ENCODE measurements at regions not wholly inside any gene's neighbourhood (a gene's known extent, or its start where the extent isn't known, plus 50 kb on each side); places are given as distances from the start of the nearest gene placed in this dataset.

GRCh38 chr5:86926033-86926432, 308.3 kb downstream of the COX7C start:
- H3K27me3 Mint-ChIP-seq, result peaks cover 9% of the 10 kb centered on the region
- Histone ChIP-seq H3K27ac (ENCODE audit: low read length in 2 of 2) (no peak overlapping the region), H3K9ac (ENCODE audit: low read length) (no peak overlapping the region), H3K27me3 (replicated peaks in 1 of 4; ENCODE audit: control extremely low read depth in 1 of 4, control insufficient read depth in 3 of 4, insufficient read depth in 4 of 4, low read length in 3 of 4) (no peaks in the 10 kb centered on the region), H4K20me1 (ENCODE audit: control insufficient read depth, insufficient read depth, low read length, poor library complexity, severe bottlenecking) (no peaks in the 10 kb centered on the region), H2AFZ (ENCODE audit: insufficient read depth, low read depth, low read length, poor library complexity, severe bottlenecking) (no peak overlapping the region), H3K79me2 (ENCODE audit: control insufficient read depth, insufficient read depth, low read length) (no peaks in the 10 kb centered on the region), H3K4me2 (replicated peaks; ENCODE audit: low read depth, low read length, poor library complexity, severe bottlenecking) (no peak overlapping the region), H3K9me3 (ENCODE audit: control extremely low read depth in 1 of 3, control insufficient read depth in 2 of 3, insufficient read depth in 1 of 3, low read length in 2 of 3) (no peaks in the 10 kb centered on the region), H3K4me3 (ENCODE audit: control extremely low read depth in 1 of 5, extremely low read depth in 1 of 5, insufficient read depth in 1 of 5, low read depth in 2 of 5, low read length in 4 of 5) (no peak overlapping the region), H3K4me1 (ENCODE audit: control insufficient read depth in 2 of 2, insufficient read depth in 2 of 2, low read length in 2 of 2) (no peaks in the 10 kb centered on the region), H3K36me3 (replicated peaks in 1 of 2; ENCODE audit: control extremely low read depth in 1 of 2, control insufficient read depth in 1 of 2, extremely low read depth in 1 of 2, insufficient read depth in 2 of 2, low read length in 1 of 2) (no peaks in the 10 kb centered on the region)
- no CpG with 5 or more reads among the region's 1 CpG for WGBS (ENCODE audit: insufficient coverage)
- ATAC-seq (ENCODE audit: low read depth), result no peak
- intact Hi-C loops (cut with micrococcal nuclease), result no loop called here
- no peak overlapping the region for H3K4me3 Mint-ChIP-seq
- H3K9me3 Mint-ChIP-seq (ENCODE audit: insufficient read depth), result peaks cover 2% of the 10 kb centered on the region
- TF ChIP-seq EZH2 (IDR thresholded peaks at IDR 0.05; ENCODE audit: borderline replicate concordance, insufficient read depth, low read depth, low read length, poor library complexity, severe bottlenecking), result no peak
- TF ChIP-seq, protein P1, sequence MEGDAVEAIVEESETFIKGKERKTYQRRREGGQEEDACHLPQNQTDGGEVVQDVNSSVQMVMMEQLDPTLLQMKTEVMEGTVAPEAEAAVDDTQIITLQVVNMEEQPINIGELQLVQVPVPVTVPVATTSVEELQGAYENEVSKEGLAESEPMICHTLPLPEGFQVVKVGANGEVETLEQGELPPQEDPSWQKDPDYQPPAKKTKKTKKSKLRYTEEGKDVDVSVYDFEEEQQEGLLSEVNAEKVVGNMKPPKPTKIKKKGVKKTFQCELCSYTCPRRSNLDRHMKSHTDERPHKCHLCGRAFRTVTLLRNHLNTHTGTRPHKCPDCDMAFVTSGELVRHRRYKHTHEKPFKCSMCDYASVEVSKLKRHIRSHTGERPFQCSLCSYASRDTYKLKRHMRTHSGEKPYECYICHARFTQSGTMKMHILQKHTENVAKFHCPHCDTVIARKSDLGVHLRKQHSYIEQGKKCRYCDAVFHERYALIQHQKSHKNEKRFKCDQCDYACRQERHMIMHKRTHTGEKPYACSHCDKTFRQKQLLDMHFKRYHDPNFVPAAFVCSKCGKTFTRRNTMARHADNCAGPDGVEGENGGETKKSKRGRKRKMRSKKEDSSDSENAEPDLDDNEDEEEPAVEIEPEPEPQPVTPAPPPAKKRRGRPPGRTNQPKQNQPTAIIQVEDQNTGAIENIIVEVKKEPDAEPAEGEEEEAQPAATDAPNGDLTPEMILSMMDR (IDR thresholded peaks at IDR 0.05), result no peak
- H3K27ac Mint-ChIP-seq, result no peak overlapping the region
- no peak for DNase-seq
- H3K4me1 Mint-ChIP-seq, result no peaks in the 10 kb centered on the region
- ChIA-PET CTCF (no interaction called here), POLR2A (no interaction called here)

DNA sequence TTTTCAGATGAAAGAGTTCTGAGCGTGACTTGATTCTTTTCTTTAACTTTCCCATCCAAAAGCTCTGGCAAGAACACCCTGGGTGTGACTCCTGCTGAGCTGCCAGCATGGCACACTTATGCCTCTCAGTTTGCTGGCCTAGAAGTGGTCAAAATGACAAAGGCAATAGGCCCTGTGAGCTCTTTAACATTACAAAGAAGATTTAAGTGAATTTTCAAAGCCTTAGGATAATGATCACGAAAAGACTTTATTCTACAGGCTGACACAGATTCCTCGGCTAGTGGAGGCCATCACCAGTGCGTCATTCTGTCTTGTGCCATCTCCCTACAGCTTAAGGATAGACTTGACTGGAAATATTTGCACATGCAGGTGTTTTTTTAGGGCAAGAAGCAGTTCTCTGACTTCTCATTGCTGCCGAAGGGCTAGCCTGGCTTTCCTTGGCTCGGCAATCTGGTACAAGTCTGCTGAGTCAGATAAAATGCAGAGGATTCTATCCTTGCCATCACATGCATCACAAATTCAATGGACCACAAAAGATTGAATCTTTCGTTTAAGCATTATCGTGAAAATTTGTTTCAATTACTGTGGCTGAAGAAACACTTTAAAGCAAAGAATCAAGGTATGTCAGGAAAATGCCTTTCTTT, 311.5 kb downstream of the COX7C start:
- H4K20me1 ChIP-seq (ENCODE audit: control insufficient read depth, insufficient read depth, low read length, poor library complexity, severe bottlenecking), result no peaks in the 10 kb centered on the region
- ATAC-seq (ENCODE audit: low read depth) (no peak), DNase-seq (no peak)
- POLR2A ChIA-PET, result no interaction called here
- 78% methylated on average over 5 of the region's 8 CpGs for WGBS (ENCODE audit: insufficient coverage)
- Mint-ChIP-seq H3K27me3 (peaks cover 9% of the 10 kb centered on the region), H3K27ac (no peak overlapping the region), H3K4me1 (no peaks in the 10 kb centered on the region), H3K9me3 (ENCODE audit: insufficient read depth) (no peaks in the 10 kb centered on the region), H3K4me3 (no peak overlapping the region)
- H2AFZ ChIP-seq (ENCODE audit: insufficient read depth, low read depth, low read length, poor library complexity, severe bottlenecking), result no peak overlapping the region
- no peaks in the 10 kb centered on the region for H3K36me3 ChIP-seq (replicated peaks in 1 of 2; ENCODE audit: control extremely low read depth in 1 of 2, control insufficient read depth in 1 of 2, extremely low read depth in 1 of 2, insufficient read depth in 2 of 2, low read length in 1 of 2)
- H3K9ac ChIP-seq (ENCODE audit: low read length), result no peak overlapping the region
- no peaks in the 10 kb centered on the region for H3K4me1 ChIP-seq (ENCODE audit: control insufficient read depth in 2 of 2, insufficient read depth in 2 of 2, low read length in 2 of 2)
- TF ChIP-seq EZH2 (IDR thresholded peaks at IDR 0.05; ENCODE audit: borderline replicate concordance, insufficient read depth, low read depth, low read length, poor library complexity, severe bottlenecking), result no peak
- TF ChIP-seq, protein P1 (IDR thresholded peaks at IDR 0.05), result no peak
- no peaks in the 10 kb centered on the region for H3K27me3 ChIP-seq (replicated peaks in 1 of 4; ENCODE audit: control extremely low read depth in 1 of 4, control insufficient read depth in 3 of 4, insufficient read depth in 4 of 4, low read length in 3 of 4)
- H3K27ac ChIP-seq (ENCODE audit: low read length in 2 of 2), result no peak overlapping the region
- no peaks in the 10 kb centered on the region for H3K79me2 ChIP-seq (ENCODE audit: control insufficient read depth, insufficient read depth, low read length)
- H3K4me2 ChIP-seq (replicated peaks; ENCODE audit: low read depth, low read length, poor library complexity, severe bottlenecking), result no peak overlapping the region
- intact Hi-C loops (cut with micrococcal nuclease), result no loop called here
- CTCF ChIA-PET, result no interaction called here
- no peak overlapping the region for H3K4me3 ChIP-seq (ENCODE audit: control extremely low read depth in 1 of 5, extremely low read depth in 1 of 5, insufficient read depth in 1 of 5, low read depth in 2 of 5, low read length in 4 of 5)
- no peaks in the 10 kb centered on the region for H3K9me3 ChIP-seq (ENCODE audit: control extremely low read depth in 1 of 3, control insufficient read depth in 2 of 3, insufficient read depth in 1 of 3, low read length in 2 of 3)

All from B cell (primary cell).